ENCODE measurements at regions not wholly inside any gene's neighbourhood (a gene's known extent, or its start where the extent isn't known, plus 50 kb on each side); places are given as distances from the start of the nearest gene placed in this dataset.

- TF ChIP-seq GATA3 (IDR thresholded peaks at IDR 0.05; ENCODE audit: low read depth, low read length) (no peak), GATA2 (IDR thresholded peaks at IDR 0.05; ENCODE audit: low read depth, low read length) (no peak)
Observed at GRCh38 chr20:6657904-6658303, 109.6 kb upstream of the BMP2 start.

GRCh38 chr20:6657111-6657510 is 110.4 kb upstream of the BMP2 start:
- TF ChIP-seq GATA3 (IDR thresholded peaks at IDR 0.05; ENCODE audit: low read depth, low read length) (no peak), GATA2 (IDR thresholded peaks at IDR 0.05; ENCODE audit: low read depth, low read length) (no peak)

GRCh38 chr20:6654513-6655252 is 112.8 kb upstream of the BMP2 start:
- TF ChIP-seq GATA2 (IDR thresholded peaks at IDR 0.05; ENCODE audit: low read depth, low read length) (no peak), GATA3 (IDR thresholded peaks at IDR 0.05; ENCODE audit: low read depth, low read length) (no peak)

GRCh38 chr20:6651561-6651960 is 115.9 kb upstream of the BMP2 start:
- no peak for TF ChIP-seq GATA3 (IDR thresholded peaks at IDR 0.05; ENCODE audit: low read depth, low read length)
- TF ChIP-seq GATA2 (IDR thresholded peaks at IDR 0.05; ENCODE audit: low read depth, low read length), result no peak

GRCh38 chr20:6651016-6651415 is 116.5 kb upstream of the BMP2 start:
- no peak for TF ChIP-seq GATA3 (IDR thresholded peaks at IDR 0.05; ENCODE audit: low read depth, low read length)
- TF ChIP-seq GATA2 (IDR thresholded peaks at IDR 0.05; ENCODE audit: low read depth, low read length), result no peak

GRCh38 chr20:6646021-6646636 is 121.4 kb upstream of the BMP2 start:
- TF ChIP-seq GATA3 (IDR thresholded peaks at IDR 0.05; ENCODE audit: low read depth, low read length) (no peak), GATA2 (IDR thresholded peaks at IDR 0.05; ENCODE audit: low read depth, low read length) (no peak)

- TF ChIP-seq GATA3 (IDR thresholded peaks at IDR 0.05; ENCODE audit: low read depth, low read length) (no peak), GATA2 (IDR thresholded peaks at IDR 0.05; ENCODE audit: low read depth, low read length) (no peak)
Observed at GRCh38 chr20:6644813-6645628, 122.5 kb upstream of the BMP2 start.

- TF ChIP-seq GATA2 (IDR thresholded peaks at IDR 0.05; ENCODE audit: low read depth, low read length) (no peak), GATA3 (IDR thresholded peaks at IDR 0.05; ENCODE audit: low read depth, low read length) (no peak)
Observed at GRCh38 chr20:6641012-6641411, 126.5 kb upstream of the BMP2 start.

GRCh38 chr20:6637160-6637579 is 130.3 kb upstream of the BMP2 start:
- TF ChIP-seq GATA2 (IDR thresholded peaks at IDR 0.05; ENCODE audit: low read depth, low read length) (no peak), GATA3 (IDR thresholded peaks at IDR 0.05; ENCODE audit: low read depth, low read length) (no peak)

- TF ChIP-seq GATA2 (IDR thresholded peaks at IDR 0.05; ENCODE audit: low read depth, low read length) (no peak), GATA3 (IDR thresholded peaks at IDR 0.05; ENCODE audit: low read depth, low read length) (no peak)
Observed at GRCh38 chr20:6636209-6637159, 131.0 kb upstream of the BMP2 start.

GRCh38 chr20:6635034-6635736 is 132.3 kb upstream of the BMP2 start:
- TF ChIP-seq GATA2 (IDR thresholded peaks at IDR 0.05; ENCODE audit: low read depth, low read length), result no peak
- TF ChIP-seq GATA3 (IDR thresholded peaks at IDR 0.05; ENCODE audit: low read depth, low read length), result no peak

- TF ChIP-seq GATA2 (IDR thresholded peaks at IDR 0.05; ENCODE audit: low read depth, low read length) (peak; percentile 57; the same call in 1 of the 2 replicates), GATA3 (IDR thresholded peaks at IDR 0.05; ENCODE audit: low read depth, low read length) (no peak)
Observed at GRCh38 chr20:6632187-6632586, 135.3 kb upstream of the BMP2 start.

- no peak for TF ChIP-seq GATA2 (IDR thresholded peaks at IDR 0.05; ENCODE audit: low read depth, low read length)
Observed at GRCh38 chr20:6630514-6630913, 137.0 kb upstream of the BMP2 start.

Data from SH-SY5Y (cell line).